GM12878 (cell line): ENCODE measurements at regions not wholly inside any gene's neighbourhood (a gene's known extent, or its start where the extent isn't known, plus 50 kb on each side); places are given as distances from the start of the nearest gene placed in this dataset.

ENCODE experiments used
- ATAC-seq: fragments of 200-7000 bp; cut with Tn5 transposase; 3 replicates; pipeline ENCODE4 v1.9.1; 2020; ENCODE audit warnings: mild to moderate bottlenecking, moderate library complexity
- BruUV-seq: library from RNA; stranded (reverse); fragments of 400-500 nt; replicated peaks from 2 replicates; lab custom pipeline; 2021; lab: Mats Ljungman, UMichigan
- CTCF ChIA-PET: fragments of 300-600 bp; sonication (Branson Sonifier 250); formaldehyde crosslinking; extraction: SDS; loops from one replicate; lab custom pipeline; 2021; ENCODE audit warnings: inconsistent platforms; lab: Yijun Ruan, JAX
- POLR2A ChIA-PET: fragments of 350-600 bp; formaldehyde crosslinking; extraction: SDS; loops from one replicate; lab custom pipeline; 2021; ENCODE audit warnings: inconsistent platforms; lab: Charles Lee
- RAD21 ChIA-PET: fragments of 300-600 bp; sonication (Branson Sonifier 250); formaldehyde crosslinking; loops from one replicate; lab custom pipeline; 2023; ENCODE audit warnings: antibody characterized with exemption; ENCODE audit not compliant: unreplicated experiment; lab: Charles Lee
- SMC1A ChIA-PET: fragments of 300-600 bp; sonication (Branson Sonifier 250); formaldehyde crosslinking; loops from one replicate; lab custom pipeline; 2023; ENCODE audit not compliant: unreplicated experiment, uncharacterized antibody; lab: Charles Lee
- DNase-seq: peaks from one replicate; pipeline ENCODE4 v3.0.0-alpha.2; 2011; ENCODE audit warnings: low read depth, low spot score
- FAIRE-seq: peaks from 3 replicates; lab custom pipeline; 2011; peaks lifted over from hg19 to GRCh38; lab: Jason Lieb, UNC
- H2AFZ ChIP-seq: 2 replicates; pipeline ENCODE4 v1.6.0; 2011; ENCODE audit warnings: low read depth, low read length, control low read depth; ENCODE audit not compliant: control insufficient read depth
- H3K27ac ChIP-seq: 2 replicates; pipeline ENCODE4 v1.5.1; 2011; ENCODE audit warnings: control low read depth; ENCODE audit not compliant: control insufficient read depth, insufficient read depth
- H3K27me3 ChIP-seq, 2 experiments: replicated peaks in 1 of 2; 2 replicates each; pipeline versions ENCODE4 v1.6.0 to v1.6.1; 2011; ENCODE audit warnings: low read length in 1 of 2; ENCODE audit not compliant: control insufficient read depth in 2 of 2, insufficient read depth in 2 of 2
- H3K36me3 ChIP-seq, 2 experiments: 2 replicates each; pipeline ENCODE4 v1.5.1; 2011; ENCODE audit warnings: low read length in 1 of 2; ENCODE audit not compliant: control insufficient read depth in 2 of 2, insufficient read depth in 2 of 2
- H3K4me1 ChIP-seq: 2 replicates; pipeline ENCODE4 v1.6.1; 2011; ENCODE audit warnings: mild to moderate bottlenecking, low read length, moderate library complexity, mixed read lengths; ENCODE audit not compliant: control insufficient read depth, insufficient read depth
- H3K4me2 ChIP-seq: 2 replicates; pipeline ENCODE4 v1.6.0; 2011; ENCODE audit warnings: control low read depth; ENCODE audit not compliant: control insufficient read depth, insufficient read depth
- H3K4me3 ChIP-seq: fragments of 200-600 bp; sonication (generic); 2 replicates; pipeline ENCODE4 v1.5.1; 2016
- H3K79me2 ChIP-seq: 2 replicates; pipeline ENCODE4 v1.6.0; 2011; ENCODE audit warnings: low read length; ENCODE audit not compliant: control insufficient read depth, insufficient read depth
- H3K9ac ChIP-seq: 2 replicates; pipeline ENCODE4 v1.8.0; 2011; ENCODE audit warnings: low read length, control low read depth, mixed read lengths; ENCODE audit not compliant: control insufficient read depth, insufficient read depth
- H3K9me3 ChIP-seq: replicated peaks from 3 replicates; pipeline ENCODE4 v1.5.1; 2011; ENCODE audit warnings: mild to moderate bottlenecking, low read length; ENCODE audit not compliant: control insufficient read depth, insufficient read depth
- H4K20me1 ChIP-seq: 2 replicates; pipeline ENCODE4 v1.6.0; 2011; ENCODE audit not compliant: control insufficient read depth, insufficient read depth
- ATF3 ChIP-seq: IDR thresholded peaks from 2 replicates; pipeline ENCODE4 v1.6.1; 2011; ENCODE audit warnings: low read depth, mild to moderate bottlenecking, low read length, moderate library complexity, borderline replicate concordance; ENCODE audit errors: extremely low read depth
- CHD1 ChIP-seq: IDR thresholded peaks from 2 replicates; pipeline ENCODE4 v1.6.1; 2012; ENCODE audit warnings: low read depth, low read length, improper control_type of control experiment
- DPF2 ChIP-seq: fragments of 450-650 bp; IDR thresholded peaks from 2 replicates; pipeline ENCODE4 v1.6.1; 2017; ENCODE audit warnings: mild to moderate bottlenecking
- EED ChIP-seq: sonication (generic); IDR thresholded peaks from 2 replicates; pipeline ENCODE4 v1.6.1; 2016; ENCODE audit warnings: antibody characterized with exemption, low read depth
- EGR1 ChIP-seq, 2 experiments: IDR thresholded peaks; 1 replicate in 1 of 2; 2 replicates in 1 of 2; pipeline ENCODE4 v1.6.1; 2011 to 2012; ENCODE audit warnings: low read depth in 2 of 2, low read length in 2 of 2, borderline replicate concordance in 1 of 2, mild to moderate bottlenecking in 1 of 2, moderate library complexity in 1 of 2
- GABPA ChIP-seq: IDR thresholded peaks from 2 replicates; pipeline ENCODE4 v1.6.1; 2014; ENCODE audit warnings: antibody characterized with exemption, low read depth, mild to moderate bottlenecking, inconsistent platforms
- GATAD2B ChIP-seq: fragments of 450-650 bp; conservative IDR thresholded peaks from 2 replicates; pipeline ENCODE4 v1.6.1; 2017; ENCODE audit warnings: low read depth, mild to moderate bottlenecking, moderate library complexity
- HDAC6 ChIP-seq: fragments of 200-600 bp; sonication (generic); IDR thresholded peaks from one replicate; pipeline ENCODE4 v1.8.0; 2017; ENCODE audit warnings: antibody characterized with exemption; ENCODE audit not compliant: unreplicated experiment
- IRF3 ChIP-seq: fragments of 450-650 bp; IDR thresholded peaks from 2 replicates; pipeline ENCODE4 v1.6.1; 2014; ENCODE audit warnings: mild to moderate bottlenecking
- MAX ChIP-seq: IDR thresholded peaks from 2 replicates; pipeline ENCODE4 v1.6.1; 2012; ENCODE audit warnings: low read depth, low read length, improper control_type of control experiment
- MXI1 ChIP-seq: fragments of 150-350 bp; IDR thresholded peaks from 2 replicates; pipeline ENCODE4 v1.6.1; 2011; ENCODE audit warnings: low read depth, mild to moderate bottlenecking, inconsistent platforms, low read length, improper control_type of control experiment
- NFXL1 ChIP-seq: fragments of 450-650 bp; IDR thresholded peaks from 2 replicates; pipeline ENCODE4 v1.6.1; 2017; ENCODE audit warnings: antibody characterized with exemption, mild to moderate bottlenecking, borderline replicate concordance
- RAD51 ChIP-seq: fragments of 450-650 bp; IDR thresholded peaks from 2 replicates; pipeline ENCODE4 v1.6.1; 2016; ENCODE audit warnings: moderate library complexity, mild to moderate bottlenecking, inconsistent platforms
- RCOR1 ChIP-seq: conservative IDR thresholded peaks from 2 replicates; pipeline ENCODE4 v1.6.1; 2012; ENCODE audit warnings: low read depth, low read length, improper control_type of control experiment
- SREBF2 ChIP-seq: IDR thresholded peaks from 2 replicates; pipeline ENCODE4 v1.6.1; 2012; ENCODE audit warnings: mild to moderate bottlenecking, low read length
- TCF7 ChIP-seq: IDR thresholded peaks from 2 replicates; pipeline ENCODE4 v1.6.1; 2014; ENCODE audit warnings: antibody characterized with exemption, borderline replicate concordance
- ZNF384 ChIP-seq: IDR thresholded peaks from 2 replicates; pipeline ENCODE4 v1.6.1; 2012; ENCODE audit warnings: low read depth, mild to moderate bottlenecking, low read length, improper control_type of control experiment, borderline replicate concordance
- ZSCAN29 ChIP-seq: fragments of 450-650 bp; IDR thresholded peaks from 2 replicates; pipeline ENCODE4 v1.6.1; 2017; ENCODE audit warnings: mild to moderate bottlenecking, moderate library complexity
- WGBS: methylation state at CpG from one replicate; pipeline ENCODE4 v1.1.6; 2016; ENCODE audit warnings: low lambda C conversion rate; ENCODE audit not compliant: insufficient replicate concordance, insufficient coverage; ENCODE audit errors: missing lambda C conversion rate; 5-methylcytosine and 5-hydroxymethylcytosine counted together
- in situ Hi-C: fragments of 300-500 bp; cut with MboI; formaldehyde crosslinking; loops from 9 replicates; pipeline ENCODE4 v1.14.3; 2018; ENCODE audit warnings: mixed read lengths
- intact Hi-C: fragments of 100-400 bp; cut with micrococcal nuclease; formaldehyde crosslinking; loops from one replicate; pipeline ENCODE4 v1.14.2; 2022; ENCODE audit not compliant: unreplicated experiment

GRCh38 chr2:122100346-122100745 is 344.9 kb downstream of the TSN start:
- 0% methylated on average over 2 of the region's 2 CpGs for WGBS
- ATAC-seq = no peak
- no peak for DNase-seq
- BruUV-seq = no TSS peak
- H3K9me3 ChIP-seq = no peaks in the 10 kb centered on the region
- no peak for FAIRE-seq
- in situ Hi-C loops (no loop called here), intact Hi-C loops (no loop called here)
- ChIA-PET CTCF (no interaction called here), POLR2A (no interaction called here), SMC1A (interaction anchor here (1.0 to 1.8 kb wide), 2 partner anchors 9 to 44 kb away, joined by 4 read pairs; no protein-coding TSS in a partner anchor), RAD21 (no interaction called here)
- TF ChIP-seq RCOR1 (no peak), IRF3 (no peak), EED (no peak), TCF7 (no peak), ZNF384 (no peak), DPF2 (no peak), EGR1 (IDR thresholded peaks at IDR 0.05; ENCODE audit: borderline replicate concordance in 1 of 2, low read depth in 2 of 2, low read length in 2 of 2) (no peak), GATAD2B (no peak), ATF3 (no peak), MAX (no peak), NFXL1 (no peak), MXI1 (no peak), RAD51 (no peak), GABPA (no peak), HDAC6 (no peak), CHD1 (no peak), SREBF2 (no peak), ZSCAN29 (no peak)
- H3K36me3 ChIP-seq = no peaks in the 10 kb centered on the region
- no peak overlapping the region for H3K4me2 ChIP-seq
- H3K27me3 ChIP-seq = no peaks in the 10 kb centered on the region
- no peaks in the 10 kb centered on the region for H3K4me1 ChIP-seq
- H4K20me1 ChIP-seq = no peaks in the 10 kb centered on the region
- H3K27ac ChIP-seq = no peak overlapping the region
- no peak overlapping the region for H2AFZ ChIP-seq
- no peak overlapping the region for H3K4me3 ChIP-seq
- H3K79me2 ChIP-seq = no peaks in the 10 kb centered on the region
- no peak overlapping the region for H3K9ac ChIP-seq
